A549 (cell line): ENCODE measurements at regions not wholly inside any gene's neighbourhood (a gene's known extent, or its start where the extent isn't known, plus 50 kb on each side); places are given as distances from the start of the nearest gene placed in this dataset.

ENCODE experiments used
- ATAC-seq, 2 experiments: fragments of 200-7000 bp in 1 of 2; fragments of >200 bp in 1 of 2; cut with Nextera tagmentation in 1 of 2; cut with Tn5 transposase in 1 of 2; 3 replicates each; pipeline versions ENCODE4 v1.8.0 to v1.9.1; 2018 to 2020; ENCODE audit warnings: mild to moderate bottlenecking in 1 of 2, moderate library complexity in 1 of 2
- CTCF ChIA-PET: fragments of 300-600 bp; sonication (Branson Sonifier 250); formaldehyde crosslinking; extraction: SDS; loops from one replicate; lab custom pipeline; 2021; ENCODE audit warnings: antibody characterized with exemption, inconsistent platforms; lab: Yijun Ruan, JAX
- POLR2A ChIA-PET: fragments of 350-600 bp; formaldehyde crosslinking; extraction: SDS; loops from one replicate; lab custom pipeline; 2021; ENCODE audit warnings: antibody characterized with exemption, inconsistent platforms; lab: Yijun Ruan, JAX
- DNase-seq, 2 experiments: peaks; one replicate each; pipeline versions ENCODE4 v3.0.0 to v3.0.0-alpha.2; 2011 to 2016; ENCODE audit warnings: low read depth in 1 of 2, low spot score in 1 of 2
- FAIRE-seq: peaks from 2 replicates; lab custom pipeline; 2011; peaks lifted over from hg19 to GRCh38; lab: Jason Lieb, UNC
- H3K27ac ChIP-seq, 2 experiments: fragments of >200 bp; sonication (Bioruptor Twin); formaldehyde crosslinking; 3 replicates each; pipeline ENCODE4 v1.5.1; 2016 to 2017
- H3K4me1 ChIP-seq: fragments of >200 bp; sonication (Bioruptor Twin); formaldehyde crosslinking; 3 replicates; pipeline ENCODE4 v1.6.1; 2016
- H3K4me2 ChIP-seq: fragments of >200 bp; sonication (Bioruptor Twin); formaldehyde crosslinking; 3 replicates; pipeline ENCODE4 v1.6.1; 2016
- H3K4me3 ChIP-seq: fragments of >200 bp; sonication (Bioruptor Twin); formaldehyde crosslinking; 3 replicates; pipeline ENCODE4 v1.5.1; 2016
- H3K9me3 ChIP-seq: fragments of >200 bp; sonication (Bioruptor Twin); formaldehyde crosslinking; 3 replicates; pipeline ENCODE4 v1.6.1; 2016
- ATOH8 ChIP-seq: fragments of 250-450 bp; sonication (Bioruptor Pico); IDR thresholded peaks from 2 replicates; pipeline ENCODE4 v1.5.0; 2020; ENCODE audit warnings: low read depth, mild to moderate bottlenecking, moderate library complexity
- CBX2 ChIP-seq: fragments of 200-600 bp; sonication (generic); IDR thresholded peaks from 2 replicates; pipeline ENCODE4 v1.6.1; 2016; ENCODE audit warnings: low read depth, mild to moderate bottlenecking, borderline replicate concordance
- CEBPB ChIP-seq, 2 experiments: fragments of >200 bp in 1 of 2; sonication (Bioruptor Twin) in 1 of 2; formaldehyde crosslinking in 1 of 2; IDR thresholded peaks; 2 replicates each; pipeline ENCODE4 v1.6.1; 2012 to 2016
- CHD4 ChIP-seq: fragments of 200-600 bp; sonication (generic); IDR thresholded peaks from 2 replicates; pipeline ENCODE4 v1.6.1; 2016; ENCODE audit warnings: antibody characterized with exemption, mild to moderate bottlenecking, borderline replicate concordance
- ELK1 ChIP-seq: fragments of 150-350 bp; IDR thresholded peaks from 2 replicates; pipeline ENCODE4 v1.6.1; 2014; ENCODE audit warnings: low read depth, mild to moderate bottlenecking, low read length
- ESRRA ChIP-seq: fragments of 150-350 bp; IDR thresholded peaks from 2 replicates; pipeline ENCODE4 v1.6.1; 2014; ENCODE audit warnings: mild to moderate bottlenecking, low read length, borderline replicate concordance
- FOSB ChIP-seq: fragments of 250-450 bp; sonication (Bioruptor Pico); IDR thresholded peaks from 2 replicates; pipeline ENCODE4 v1.5.0; 2020; ENCODE audit warnings: mild to moderate bottlenecking, moderate library complexity
- FOSL2 ChIP-seq, 2 experiments: fragments of 450-650 bp in 1 of 2; fragments of >200 bp in 1 of 2; sonication (Bioruptor Twin) in 1 of 2; formaldehyde crosslinking; IDR thresholded peaks; 2 replicates each; pipeline versions ENCODE4 v1.5.0 to v1.6.1; 2016 to 2020; ENCODE audit warnings: mild to moderate bottlenecking in 1 of 2, moderate library complexity in 1 of 2
- HEYL ChIP-seq: fragments of 250-450 bp; sonication (Bioruptor Pico); IDR thresholded peaks from 2 replicates; pipeline ENCODE4 v1.8.0; 2021; ENCODE audit warnings: mild to moderate bottlenecking, moderate library complexity
- HMGXB4 ChIP-seq: fragments of 250-450 bp; sonication (Bioruptor Pico); IDR thresholded peaks from 2 replicates; pipeline ENCODE4 v1.5.0; 2021; ENCODE audit warnings: mild to moderate bottlenecking, moderate library complexity, borderline replicate concordance
- JUN ChIP-seq, 2 experiments: fragments of >200 bp; sonication (Bioruptor Twin); formaldehyde crosslinking; IDR thresholded peaks; 2 replicates in 1 of 2; 3 replicates in 1 of 2; pipeline ENCODE4 v1.6.1; 2016 to 2017
- KDM5A ChIP-seq: fragments of 200-600 bp; sonication (generic); IDR thresholded peaks from 2 replicates; pipeline ENCODE4 v1.6.1; 2016; ENCODE audit warnings: antibody characterized with exemption, mild to moderate bottlenecking
- MAX ChIP-seq: IDR thresholded peaks from 2 replicates; pipeline ENCODE4 v1.6.1; 2012
- NPAS2 ChIP-seq: fragments of 250-450 bp; sonication (Bioruptor Pico); IDR thresholded peaks from 2 replicates; pipeline ENCODE4 v1.8.0; 2022; ENCODE audit warnings: mild to moderate bottlenecking, moderate library complexity, borderline replicate concordance
- POLR2A ChIP-seq: IDR thresholded peaks from 2 replicates; pipeline ENCODE4 v1.6.1; 2012; ENCODE audit warnings: mild to moderate bottlenecking, low read length
- RCOR1 ChIP-seq: fragments of 150-350 bp; IDR thresholded peaks from 2 replicates; pipeline ENCODE4 v1.6.1; 2014; ENCODE audit warnings: antibody characterized with exemption, low read length, low read depth
- RFX5 ChIP-seq: fragments of 450-650 bp; IDR thresholded peaks from 2 replicates; pipeline ENCODE4 v1.7.1; 2014; ENCODE audit warnings: antibody characterized with exemption, mild to moderate bottlenecking, moderate library complexity
- RNF2 ChIP-seq: fragments of 200-600 bp; sonication (generic); IDR thresholded peaks from 2 replicates; pipeline ENCODE4 v1.6.1; 2016; ENCODE audit warnings: low read depth, mild to moderate bottlenecking, antibody characterized with exemption, moderate library complexity, borderline replicate concordance
- SMC3 ChIP-seq: fragments of >200 bp; sonication (Bioruptor Twin); formaldehyde crosslinking; IDR thresholded peaks from 3 replicates; pipeline ENCODE4 v1.6.1; 2018; ENCODE audit warnings: inconsistent platforms
- SREBF2 ChIP-seq: fragments of 450-650 bp; IDR thresholded peaks from 2 replicates; pipeline ENCODE4 v1.6.1; 2014; ENCODE audit warnings: mild to moderate bottlenecking, moderate library complexity
- TFCP2L1 ChIP-seq: fragments of 250-450 bp; sonication (Bioruptor Pico); IDR thresholded peaks from 2 replicates; pipeline ENCODE4 v1.5.0; 2021; ENCODE audit warnings: mild to moderate bottlenecking
- ZFP36 ChIP-seq: fragments of 450-650 bp; IDR thresholded peaks from 2 replicates; pipeline ENCODE4 v1.6.1; 2014; ENCODE audit warnings: borderline replicate concordance; ENCODE audit not compliant: partially characterized antibody
- ZNF302 ChIP-seq: fragments of 250-450 bp; sonication (Bioruptor Pico); IDR thresholded peaks from 2 replicates; pipeline ENCODE4 v1.9.0; 2021; ENCODE audit warnings: inconsistent platforms, mild to moderate bottlenecking, moderate library complexity
- WGBS: methylation state at CpG from one replicate; pipeline ENCODE4 v1.1.6; 2017; ENCODE audit errors: missing lambda C conversion rate; 5-methylcytosine and 5-hydroxymethylcytosine counted together

- H3K9me3 ChIP-seq = no peaks in the 10 kb centered on the region
- no peak overlapping the region for H3K27ac ChIP-seq
- ChIA-PET POLR2A (no interaction called here), CTCF (no interaction called here)
- H3K4me2 ChIP-seq = no peak overlapping the region
- no peaks in the 10 kb centered on the region for H3K4me1 ChIP-seq
- H3K4me3 ChIP-seq = no peak overlapping the region
- WGBS = 20% methylated on average over 4 of the region's 4 CpGs
- ATAC-seq (no peak), FAIRE-seq (no peak), DNase-seq (no peak)
- TF ChIP-seq ZFP36 = no peak
- no peak for TF ChIP-seq CBX2
- TF ChIP-seq HEYL (CRISPR knock-in tag) = no peak
- no peak for TF ChIP-seq HMGXB4 (CRISPR knock-in tag)
- TF ChIP-seq ZNF302 (CRISPR knock-in tag) = no peak
- no peak for TF ChIP-seq JUN (IDR thresholded peaks at IDR 0.05)
- TF ChIP-seq FOSB (CRISPR knock-in tag) = no peak
- TF ChIP-seq RNF2 = no peak
- TF ChIP-seq MAX = no peak
- TF ChIP-seq SREBF2 = no peak
- no peak for TF ChIP-seq ATOH8 (CRISPR knock-in tag)
- no peak for TF ChIP-seq CEBPB (IDR thresholded peaks at IDR 0.05)
- no peak for TF ChIP-seq RFX5
- TF ChIP-seq SMC3 = no peak
- no peak for TF ChIP-seq NPAS2 (CRISPR knock-in tag)
- no peak for TF ChIP-seq CHD4
- TF ChIP-seq KDM5A = no peak
- no peak for TF ChIP-seq FOSL2 (IDR thresholded peaks at IDR 0.05)
- no peak for TF ChIP-seq FOSL2 (CRISPR knock-in tag; IDR thresholded peaks at IDR 0.05)
- no peak for TF ChIP-seq ESRRA
- TF ChIP-seq RCOR1 = no peak
Observed at GRCh38 chr3:64743887-64744243, 56.1 kb upstream of the ADAMTS9 start.

GRCh38 chr3:64743156-64743886, 55.5 kb upstream of the ADAMTS9 start:
- FAIRE-seq (no peak), DNase-seq (no peak), ATAC-seq (no peak)
- ChIA-PET POLR2A (no interaction called here), CTCF (no interaction called here)
- no peaks in the 10 kb centered on the region for H3K9me3 ChIP-seq
- H3K27ac ChIP-seq = no peak overlapping the region
- no peaks in the 10 kb centered on the region for H3K4me1 ChIP-seq
- 54% methylated on average over 5 of the region's 5 CpGs for WGBS
- no peak overlapping the region for H3K4me3 ChIP-seq
- no peak overlapping the region for H3K4me2 ChIP-seq
- TF ChIP-seq TFCP2L1 (CRISPR knock-in tag) = no peak
- no peak for TF ChIP-seq POLR2A
- TF ChIP-seq FOSL2 (IDR thresholded peaks at IDR 0.05) = no peak
- no peak for TF ChIP-seq FOSL2 (CRISPR knock-in tag; IDR thresholded peaks at IDR 0.05)
- no peak for TF ChIP-seq ELK1
